Kidney tubule cell (primary cell): ENCODE measurements at regions not wholly inside any gene's neighbourhood (a gene's known extent, or its start where the extent isn't known, plus 50 kb on each side); places are given as distances from the start of the nearest gene placed in this dataset.
"Not testable (repeated sequence)": the region's sequence is repeated elsewhere in the genome, so short reads cannot be mapped to it uniquely, and the experiment has no call there.

Experiments
- DNase-seq: peaks from one replicate; pipeline ENCODE4 v3.0.0-alpha.2; 2018; ENCODE audit warnings: low spot score

GRCh38 chr6:28658475-28659249 lies 133.0 kb downstream of the GPX5 start:
- peak; percentile 17 for DNase-seq

- DNase-seq, result no peak
Observed at GRCh38 chr6:28659250-28659566, 133.5 kb downstream of the GPX5 start.

GRCh38 chr6:28661097-28661713 lies 135.5 kb downstream of the GPX5 start:
- DNase-seq, result no peak

- no peak for DNase-seq
Observed at GRCh38 chr6:28664870-28665396, 139.3 kb downstream of the GPX5 start.

GRCh38 chr6:28673417-28673786 lies 147.7 kb downstream of the GPX5 start:
- no peak for DNase-seq

GRCh38 chr6:28673787-28674671 lies 148.3 kb downstream of the GPX5 start:
- DNase-seq, result peak; percentile 85

- no peak for DNase-seq
Observed at GRCh38 chr6:28675600-28675999, 149.9 kb downstream of the GPX5 start.

GRCh38 chr6:28682542-28682941 lies 156.9 kb downstream of the GPX5 start:
- DNase-seq, result no peak

- not testable (repeated sequence) for DNase-seq
Observed at GRCh38 chr6:28682956-28683685, 157.4 kb downstream of the GPX5 start.

GRCh38 chr6:28683945-28684538 lies 158.4 kb downstream of the GPX5 start:
- peak; percentile 63 for DNase-seq

GRCh38 chr6:28685960-28686359 lies 160.3 kb downstream of the GPX5 start:
- peak; percentile 20 for DNase-seq

- peak; percentile 75 for DNase-seq
Observed at GRCh38 chr6:28686446-28687027, 160.9 kb downstream of the GPX5 start.

- peak; percentile 46 for DNase-seq
Observed at GRCh38 chr6:28687309-28687981, 161.8 kb downstream of the GPX5 start.

- DNase-seq, result peak; percentile 34
Observed at GRCh38 chr6:28691991-28692390, 166.3 kb downstream of the GPX5 start.

- peak; percentile 74 for DNase-seq
Observed at GRCh38 chr6:28693033-28693750, 167.5 kb downstream of the GPX5 start.

GRCh38 chr6:28693751-28694443 lies 168.2 kb downstream of the GPX5 start:
- peak; percentile 12 for DNase-seq

GRCh38 chr6:28695715-28696114 lies 170.0 kb downstream of the GPX5 start:
- DNase-seq, result peak; percentile 70

- no peak for DNase-seq
Observed at GRCh38 chr6:28696167-28696566, 170.5 kb downstream of the GPX5 start.

- no peak for DNase-seq
Observed at GRCh38 chr6:28696682-28697081, 171.0 kb downstream of the GPX5 start.
